Stimulated activated CD4-positive, alpha-beta T cell treated with anti-CD3 and anti-CD28 coated beads, Interleukin-2, amount 100 ng/mL, for 4 hours (primary cell): ENCODE measurements at regions not wholly inside any gene's neighbourhood (a gene's known extent, or its start where the extent isn't known, plus 50 kb on each side); places are given as distances from the start of the nearest gene placed in this dataset.

Experiments
- DNase-seq: peaks from one replicate; pipeline ENCODE4 v3.0.0-alpha.2; 2020; ENCODE audit warnings: low read depth

- DNase-seq = no peak
Measured at GRCh38 chr16:5480431-5481195, 383.0 kb upstream of the EEF2KMT start.

GRCh38 chr16:5479926-5480325 is 382.3 kb upstream of the EEF2KMT start:
- no peak for DNase-seq

GRCh38 chr16:5478036-5478435 is 380.4 kb upstream of the EEF2KMT start:
- DNase-seq = no peak

- DNase-seq = no peak
Measured at GRCh38 chr16:5477251-5477650, 379.7 kb upstream of the EEF2KMT start.

DNA sequence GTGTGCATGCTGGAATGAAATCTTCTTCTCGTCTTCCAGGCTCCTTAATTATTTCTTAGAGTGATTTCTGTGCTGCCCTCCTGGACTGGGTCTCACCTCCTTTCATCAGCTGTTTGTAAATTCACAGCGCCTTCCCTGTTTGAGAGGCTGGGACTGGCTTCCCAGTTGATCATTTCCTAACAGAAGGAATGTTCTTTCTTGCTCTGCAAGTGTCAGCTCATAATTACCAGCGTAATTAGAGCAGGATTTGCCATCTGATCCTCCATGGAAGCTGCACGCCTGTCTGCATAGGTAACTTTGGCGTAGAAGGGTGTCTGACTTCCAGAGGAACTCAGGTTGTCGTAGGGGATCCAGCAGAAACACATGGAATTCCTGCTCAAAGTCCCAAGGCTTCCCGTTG is 375.0 kb upstream of the EEF2KMT start:
- DNase-seq = no peak

DNA sequence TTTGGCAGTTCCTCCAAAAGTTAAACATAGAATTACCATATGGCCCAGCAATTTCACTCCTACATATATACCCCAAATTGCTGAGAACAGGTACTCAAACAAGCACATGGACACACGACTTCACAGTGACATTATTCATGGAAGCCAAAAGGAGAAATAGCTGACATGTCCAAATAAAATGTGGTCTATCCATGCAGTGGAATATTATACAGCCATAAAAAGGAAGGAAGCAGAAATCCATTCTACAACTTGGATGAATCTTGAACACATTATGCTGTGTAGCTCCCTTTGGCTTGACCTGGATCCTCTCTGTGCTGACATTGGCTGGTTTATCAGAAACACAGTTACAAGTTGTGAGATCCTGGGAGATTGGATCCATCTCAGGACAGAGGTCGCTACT is 370.9 kb upstream of the EEF2KMT start:
- no peak for DNase-seq

- DNase-seq = no peak
Measured at GRCh38 chr16:5467552-5467951, 370.0 kb upstream of the EEF2KMT start.

- DNase-seq = no peak
Measured at GRCh38 chr16:5466551-5466950, 369.0 kb upstream of the EEF2KMT start.

- DNase-seq = no peak
Measured at GRCh38 chr16:5465714-5466113, 368.1 kb upstream of the EEF2KMT start.

DNA sequence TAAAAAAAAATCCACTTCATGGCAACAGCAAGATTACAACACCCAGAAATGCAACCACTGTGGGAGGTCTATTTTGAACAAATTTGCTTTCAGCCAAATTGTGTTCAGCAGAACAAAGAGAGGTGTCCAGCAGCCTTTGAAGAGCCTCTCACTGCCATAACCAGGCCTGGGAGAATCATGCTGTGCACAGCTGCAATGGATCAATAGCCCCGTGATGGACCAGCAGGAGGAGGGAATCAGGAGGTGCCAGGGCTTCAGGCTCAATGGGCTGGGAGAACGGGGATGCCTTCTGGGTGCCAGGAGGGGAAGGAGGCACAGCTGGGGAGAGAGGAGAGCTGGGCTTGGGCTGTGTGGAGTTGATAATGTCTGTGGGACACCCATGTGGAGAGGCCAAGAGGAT is 366.2 kb upstream of the EEF2KMT start:
- no peak for DNase-seq

DNA sequence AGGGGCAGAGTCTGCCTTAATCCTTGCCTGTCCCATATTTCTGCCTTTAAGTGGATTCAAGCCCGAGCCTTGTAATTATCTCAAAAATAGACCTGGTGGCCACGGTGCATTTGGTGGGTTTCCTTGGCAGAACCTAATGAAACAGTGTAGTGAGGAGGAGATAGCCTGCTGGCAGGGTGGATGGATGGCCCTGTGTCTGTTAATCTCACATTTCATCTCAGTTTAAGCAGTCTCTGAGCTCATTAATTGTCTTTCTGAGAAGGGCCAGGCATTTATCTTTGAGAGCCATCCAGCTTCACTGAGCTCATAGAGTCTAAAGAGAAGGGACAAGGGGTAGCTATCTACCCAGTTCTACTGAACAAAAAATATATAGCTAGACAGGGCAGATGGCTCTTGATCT is 364.0 kb upstream of the EEF2KMT start:
- no peak for DNase-seq

- no peak for DNase-seq
Measured at GRCh38 chr16:5461141-5461540, 363.5 kb upstream of the EEF2KMT start.

GRCh38 chr16:5460701-5461100 is 363.1 kb upstream of the EEF2KMT start:
- DNase-seq = no peak

GRCh38 chr16:5459863-5460262 is 362.3 kb upstream of the EEF2KMT start:
- no peak for DNase-seq

DNA sequence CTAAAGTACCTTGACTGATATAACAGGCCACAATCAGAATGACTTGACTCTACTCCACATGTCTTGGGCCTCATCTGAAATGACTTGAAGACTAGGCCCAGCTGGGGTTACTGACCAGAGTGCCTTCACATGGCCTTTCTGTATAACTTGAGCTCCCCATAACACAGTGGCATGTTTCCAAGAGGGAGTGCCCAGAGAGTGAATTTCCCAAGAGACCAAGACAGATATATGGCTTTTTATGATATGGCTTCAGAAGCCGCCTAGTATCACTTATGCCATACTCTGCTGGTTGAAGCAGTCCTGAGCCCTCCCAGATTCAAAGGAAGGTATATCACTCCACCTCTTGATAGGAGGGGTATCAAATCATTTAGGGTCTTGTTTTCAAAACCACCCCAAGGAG is 357.5 kb upstream of the EEF2KMT start:
- DNase-seq = no peak

DNA sequence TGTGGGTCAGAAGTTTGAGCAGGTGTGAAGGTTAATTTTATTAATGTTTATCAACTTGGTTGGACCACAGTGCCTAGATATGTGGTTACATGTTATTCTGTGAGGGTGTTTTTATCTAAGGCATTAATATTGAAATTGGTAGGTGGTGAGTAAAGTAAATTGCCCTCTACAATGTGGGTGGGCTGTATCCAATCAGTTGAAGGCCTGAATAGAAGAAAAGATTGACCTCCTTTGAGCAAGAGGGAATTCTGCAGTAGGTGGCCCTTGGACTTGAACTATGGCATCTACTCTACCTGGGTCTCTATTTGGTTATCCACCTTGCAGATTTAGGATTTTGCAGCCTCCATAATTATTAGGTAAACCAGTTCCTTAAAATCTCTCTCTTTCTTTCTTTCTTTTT is 356.8 kb upstream of the EEF2KMT start:
- DNase-seq = no peak

GRCh38 chr16:5451641-5452040 is 354.0 kb upstream of the EEF2KMT start:
- DNase-seq = no peak

- no peak for DNase-seq
Measured at GRCh38 chr16:5450409-5451104, 353.0 kb upstream of the EEF2KMT start.

- DNase-seq = no peak
Measured at GRCh38 chr16:5449901-5450300, 352.3 kb upstream of the EEF2KMT start.

DNA sequence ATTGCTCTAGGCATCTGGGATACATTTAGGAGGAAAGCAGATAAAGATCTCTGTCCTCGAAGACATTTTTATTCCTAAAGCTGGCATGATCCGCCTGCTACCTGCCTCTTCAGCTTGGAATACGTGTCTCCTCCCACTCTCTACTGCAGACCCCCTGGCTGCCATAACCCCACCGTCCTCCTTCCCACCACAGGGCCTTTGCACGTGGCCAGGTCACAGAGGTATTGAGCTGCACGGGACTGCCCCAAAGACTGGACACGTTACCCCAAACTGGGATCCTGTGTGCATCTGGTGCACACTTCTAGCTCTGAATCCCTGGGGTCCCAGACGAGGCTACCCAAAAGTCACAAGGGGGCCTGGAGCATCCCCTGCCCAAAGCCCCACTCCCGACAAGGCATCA is 351.2 kb upstream of the EEF2KMT start:
- no peak for DNase-seq

GRCh38 chr16:5447734-5448133 is 350.1 kb upstream of the EEF2KMT start:
- DNase-seq = no peak

DNA sequence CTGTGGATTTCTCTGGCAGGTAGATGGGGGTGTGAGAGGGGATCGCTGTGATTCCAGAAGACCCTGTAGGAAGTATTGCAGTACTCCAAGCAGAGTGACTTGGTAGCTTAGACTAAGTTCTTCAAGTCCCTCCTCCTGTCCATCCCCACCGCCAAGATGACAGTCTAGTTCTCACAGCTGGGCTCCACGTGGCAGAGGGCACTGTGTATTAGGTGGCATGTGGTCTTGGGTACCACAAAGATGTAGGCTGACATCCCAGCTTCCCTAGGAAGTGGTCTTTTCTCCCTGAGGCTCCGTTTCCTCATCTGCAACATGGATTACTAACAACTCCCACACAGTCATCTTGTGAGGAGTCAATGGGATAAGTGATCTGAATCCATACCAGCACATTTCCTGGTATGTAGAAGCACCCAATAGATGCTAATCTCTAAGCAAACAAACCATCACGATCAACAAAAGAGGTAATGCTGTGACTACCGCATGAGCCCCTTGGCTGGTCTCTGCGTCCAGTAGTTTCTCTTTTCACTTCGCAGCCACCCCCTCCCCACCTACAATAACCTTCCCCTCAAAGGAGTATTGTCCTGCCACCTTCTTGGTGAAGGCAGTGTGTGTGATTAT is 349.1 kb upstream of the EEF2KMT start:
- DNase-seq = no peak

- no peak for DNase-seq
Measured at GRCh38 chr16:5444189-5444588, 346.6 kb upstream of the EEF2KMT start.
